ENCODE measurements at regions not wholly inside any gene's neighbourhood (a gene's known extent, or its start where the extent isn't known, plus 50 kb on each side); places are given as distances from the start of the nearest gene placed in this dataset.
"Not testable (repeated sequence)": the region's sequence is repeated elsewhere in the genome, so short reads cannot be mapped to it uniquely, and the experiment has no call there.

GRCh38 chr15:20209973-20210372 lies 331.6 kb downstream of the GOLGA6L6 start:
- not testable (repeated sequence) for TF ChIP-seq POLR2A (IDR thresholded peaks at IDR 0.05; ENCODE audit: extremely low read depth, insufficient read length); CTCF (IDR thresholded peaks at IDR 0.05; ENCODE audit: low read depth, low read length); MAX (IDR thresholded peaks at IDR 0.05; ENCODE audit: low read depth, low read length); MYC (IDR thresholded peaks at IDR 0.05; ENCODE audit: low read depth, low read length)

Data from NB4 (cell line).